Progenitor cell of endocrine pancreas (in vitro differentiated cells): ENCODE measurements at regions not wholly inside any gene's neighbourhood (a gene's known extent, or its start where the extent isn't known, plus 50 kb on each side); places are given as distances from the start of the nearest gene placed in this dataset.

Experiments
- DNase-seq: peaks from one replicate; pipeline ENCODE4 v3.0.0; 2021; ENCODE audit warnings: low spot score; ENCODE audit not compliant: unreplicated experiment
- H3K27ac Mint-ChIP-seq: 2 replicates; pipeline ENCODE4 v1.8.0; 2021; ENCODE audit warnings: mild to moderate bottlenecking, moderate library complexity, mixed read lengths
- H3K27me3 Mint-ChIP-seq: 2 replicates; pipeline ENCODE4 v1.8.0; 2021; ENCODE audit warnings: mixed read lengths
- H3K36me3 Mint-ChIP-seq: 2 replicates; pipeline ENCODE4 v1.8.0; 2022; ENCODE audit warnings: mixed read lengths; ENCODE audit not compliant: insufficient read depth
- H3K4me1 Mint-ChIP-seq: 2 replicates; pipeline ENCODE4 v1.8.0; 2021; ENCODE audit warnings: low read depth, mixed read lengths
- H3K4me3 Mint-ChIP-seq: 2 replicates; pipeline ENCODE4 v1.8.0; 2021; ENCODE audit warnings: low read depth, mild to moderate bottlenecking, moderate library complexity, mixed read lengths
- H3K9me3 Mint-ChIP-seq: 2 replicates; pipeline ENCODE4 v1.8.0; 2021; ENCODE audit warnings: low read depth, mixed read lengths
- TF ChIP-seq, protein P1 (sequence below): fragments of 200-600 bp; sonication (generic); IDR thresholded peaks from one replicate; pipeline ENCODE4 v1.5.0; 2021; ENCODE audit warnings: antibody characterized with exemption, mild to moderate bottlenecking; ENCODE audit not compliant: unreplicated experiment

DNA sequence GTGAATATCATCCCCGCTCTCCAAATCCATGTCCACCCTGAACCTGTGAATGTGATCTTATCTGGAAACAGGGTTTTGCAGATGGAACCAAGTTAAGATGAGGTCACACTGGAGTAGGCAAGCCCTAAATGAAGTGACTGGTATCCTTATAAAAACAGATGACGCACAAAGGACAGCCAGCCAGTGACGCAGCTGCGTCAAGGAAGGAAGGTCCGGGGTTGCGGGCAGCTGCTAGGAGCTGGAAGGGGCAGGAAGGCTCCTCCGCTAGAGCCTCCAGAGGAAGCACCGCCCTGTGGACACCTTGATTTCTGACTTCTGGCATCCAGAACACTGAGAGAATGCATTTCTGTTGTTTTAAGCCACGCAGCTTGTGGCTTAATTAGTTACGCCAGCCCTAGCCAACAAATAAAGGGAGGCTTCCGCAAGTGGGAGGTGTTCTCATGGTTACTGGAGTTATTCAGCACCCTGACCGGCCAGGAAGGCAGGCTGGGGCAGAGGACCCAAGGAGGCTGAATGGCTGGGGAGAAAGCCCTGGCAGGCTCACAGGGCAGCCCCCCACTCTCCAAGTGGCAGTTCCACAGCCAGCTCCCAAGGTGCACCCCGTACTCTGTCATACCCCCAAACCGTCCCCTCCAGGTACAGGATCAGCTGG lies 127.6 kb upstream of the NCOR2 start:
- DNase-seq, result no peak
- Mint-ChIP-seq H3K4me1 (peaks cover 27% of the 10 kb centered on the region), H3K27me3 (peaks cover 3% of the 10 kb centered on the region), H3K27ac (no peak overlapping the region), H3K9me3 (no peaks in the 10 kb centered on the region), H3K36me3 (no peaks in the 10 kb centered on the region), H3K4me3 (no peak overlapping the region)
- TF ChIP-seq, protein P1, sequence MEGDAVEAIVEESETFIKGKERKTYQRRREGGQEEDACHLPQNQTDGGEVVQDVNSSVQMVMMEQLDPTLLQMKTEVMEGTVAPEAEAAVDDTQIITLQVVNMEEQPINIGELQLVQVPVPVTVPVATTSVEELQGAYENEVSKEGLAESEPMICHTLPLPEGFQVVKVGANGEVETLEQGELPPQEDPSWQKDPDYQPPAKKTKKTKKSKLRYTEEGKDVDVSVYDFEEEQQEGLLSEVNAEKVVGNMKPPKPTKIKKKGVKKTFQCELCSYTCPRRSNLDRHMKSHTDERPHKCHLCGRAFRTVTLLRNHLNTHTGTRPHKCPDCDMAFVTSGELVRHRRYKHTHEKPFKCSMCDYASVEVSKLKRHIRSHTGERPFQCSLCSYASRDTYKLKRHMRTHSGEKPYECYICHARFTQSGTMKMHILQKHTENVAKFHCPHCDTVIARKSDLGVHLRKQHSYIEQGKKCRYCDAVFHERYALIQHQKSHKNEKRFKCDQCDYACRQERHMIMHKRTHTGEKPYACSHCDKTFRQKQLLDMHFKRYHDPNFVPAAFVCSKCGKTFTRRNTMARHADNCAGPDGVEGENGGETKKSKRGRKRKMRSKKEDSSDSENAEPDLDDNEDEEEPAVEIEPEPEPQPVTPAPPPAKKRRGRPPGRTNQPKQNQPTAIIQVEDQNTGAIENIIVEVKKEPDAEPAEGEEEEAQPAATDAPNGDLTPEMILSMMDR, result no peak

DNA sequence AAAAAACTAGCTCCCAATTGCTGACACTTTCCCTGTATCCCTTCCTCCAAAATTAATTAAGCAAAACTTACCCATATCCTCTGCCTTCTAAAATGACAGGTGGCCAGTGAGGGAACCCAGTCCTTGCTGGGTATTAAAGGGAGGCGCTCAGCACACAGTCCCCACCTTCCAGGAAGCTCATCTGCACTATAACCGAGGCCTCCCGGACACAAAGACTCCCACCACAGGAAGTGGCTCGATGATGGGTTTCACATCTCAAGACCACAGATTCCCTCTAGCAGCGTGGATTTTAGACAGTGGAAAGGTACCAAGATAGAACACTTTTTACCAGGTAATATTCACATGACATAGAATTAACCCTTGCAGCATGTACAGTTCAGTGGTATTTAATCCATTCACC lies 126.8 kb upstream of the NCOR2 start:
- no peaks in the 10 kb centered on the region for H3K36me3 Mint-ChIP-seq
- H3K27ac Mint-ChIP-seq, result no peak overlapping the region
- H3K9me3 Mint-ChIP-seq, result no peaks in the 10 kb centered on the region
- no peaks in the 10 kb centered on the region for H3K27me3 Mint-ChIP-seq
- H3K4me3 Mint-ChIP-seq, result no peak overlapping the region
- peaks cover 24% of the 10 kb centered on the region for H3K4me1 Mint-ChIP-seq
- no peak for DNase-seq
- TF ChIP-seq, protein P1, result no peak

DNA sequence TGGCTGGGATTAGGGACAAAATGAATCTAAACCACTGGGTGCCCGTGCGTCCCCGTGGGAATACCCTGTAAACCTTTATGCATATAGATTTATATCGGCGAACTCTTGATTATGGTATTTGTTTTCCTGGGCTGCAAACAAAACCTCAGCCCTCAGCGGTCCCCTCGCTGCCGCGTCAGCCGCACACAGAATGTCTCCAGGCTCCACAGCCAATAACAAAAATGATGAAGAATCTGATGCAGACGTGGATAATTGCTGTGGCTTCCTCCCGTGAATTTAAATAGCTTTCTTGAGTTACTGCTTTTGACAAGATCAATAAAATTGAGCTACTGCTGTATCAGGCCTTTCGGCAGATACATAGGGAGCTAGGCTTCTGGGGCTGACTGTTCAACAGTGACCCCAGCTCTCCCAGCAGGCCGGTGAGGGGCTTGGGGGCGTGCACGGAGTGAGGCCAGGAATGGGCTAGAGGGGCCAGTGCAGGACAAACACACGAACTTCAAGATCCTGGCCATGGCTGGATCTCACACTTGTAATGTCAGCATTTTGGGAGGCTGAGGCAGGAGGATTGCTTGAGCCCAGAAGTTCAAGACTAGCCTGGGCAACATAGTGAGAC lies 125.8 kb upstream of the NCOR2 start:
- Mint-ChIP-seq H3K4me1 (peaks cover 17% of the 10 kb centered on the region), H3K4me3 (no peak overlapping the region), H3K9me3 (no peaks in the 10 kb centered on the region), H3K27ac (no peak overlapping the region), H3K36me3 (no peaks in the 10 kb centered on the region), H3K27me3 (no peaks in the 10 kb centered on the region)
- TF ChIP-seq, protein P1, result no peak
- DNase-seq, result no peak

DNA sequence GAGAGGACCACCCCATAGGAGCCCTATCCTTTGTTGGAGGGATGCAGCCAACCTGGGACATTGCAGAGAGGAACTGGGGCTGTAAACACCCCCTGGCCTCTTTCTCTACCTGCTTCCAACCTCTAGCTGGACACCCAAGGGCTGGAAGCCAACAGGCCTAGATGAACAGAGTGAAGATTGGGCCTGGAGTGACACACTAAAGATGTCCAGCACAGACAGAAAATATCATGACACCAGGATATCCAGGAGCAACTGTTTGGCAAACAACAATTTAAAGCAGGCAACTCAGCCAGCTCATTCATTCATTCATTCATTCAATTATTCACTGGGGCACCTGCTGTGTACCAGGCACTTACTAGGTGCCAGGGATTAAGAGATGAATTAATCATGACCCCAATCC lies 125.0 kb upstream of the NCOR2 start:
- Mint-ChIP-seq H3K4me1 (peaks cover 13% of the 10 kb centered on the region), H3K27me3 (no peaks in the 10 kb centered on the region), H3K36me3 (no peaks in the 10 kb centered on the region), H3K9me3 (no peaks in the 10 kb centered on the region), H3K4me3 (no peak overlapping the region), H3K27ac (no peak overlapping the region)
- no peak for DNase-seq
- TF ChIP-seq, protein P1, result no peak

DNA sequence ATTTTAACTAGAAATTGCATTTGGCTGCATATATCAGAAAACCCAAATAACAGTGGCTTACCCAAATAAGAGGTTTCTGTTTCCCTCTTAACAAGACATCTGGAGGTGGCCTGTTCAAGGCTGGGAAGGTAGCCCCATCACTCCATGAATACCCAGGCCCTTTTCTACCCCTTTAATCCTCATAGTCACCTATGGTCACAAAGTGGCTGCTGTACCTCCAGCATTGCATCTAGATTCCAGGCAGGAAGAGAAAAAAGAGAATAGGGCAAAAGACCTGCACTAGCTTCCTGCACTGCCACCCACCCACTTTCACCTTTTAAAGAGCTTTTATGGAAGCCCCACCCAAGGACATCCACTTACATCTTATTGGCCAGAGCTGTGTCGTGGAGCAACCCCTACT lies 124.0 kb upstream of the NCOR2 start:
- TF ChIP-seq, protein P1, result no peak
- DNase-seq, result no peak
- H3K9me3 Mint-ChIP-seq, result no peaks in the 10 kb centered on the region
- no peaks in the 10 kb centered on the region for H3K27me3 Mint-ChIP-seq
- H3K36me3 Mint-ChIP-seq, result no peaks in the 10 kb centered on the region
- peaks cover 13% of the 10 kb centered on the region for H3K4me1 Mint-ChIP-seq
- H3K27ac Mint-ChIP-seq, result no peak overlapping the region
- no peak overlapping the region for H3K4me3 Mint-ChIP-seq
